ENCODE measurements at regions not wholly inside any gene's neighbourhood (a gene's known extent, or its start where the extent isn't known, plus 50 kb on each side); places are given as distances from the start of the nearest gene placed in this dataset.

GRCh38 chr2:217645896-217646295 is 356.9 kb downstream of the TNS1 start:
- no peaks in the 10 kb centered on the region for H3K27me3 ChIP-seq
- TF ChIP-seq CTCF (IDR thresholded peaks at IDR 0.05; ENCODE audit: low read depth, low read length): no peak
- no peaks in the 10 kb centered on the region for H3K36me3 ChIP-seq
- no peak overlapping the region for H3K27ac ChIP-seq
- no peak overlapping the region for H3K4me3 ChIP-seq
- peaks cover 25% of the 10 kb centered on the region for H3K4me1 ChIP-seq (ENCODE audit: low read depth)
- H3K9me3 ChIP-seq (ENCODE audit: low read depth): no peaks in the 10 kb centered on the region
- DNase-seq (ENCODE audit: low read depth in 1 of 2, low spot score in 1 of 2): peak in 1 of 2 donors; percentile 33

- H3K4me1 ChIP-seq (ENCODE audit: low read depth): peaks cover 25% of the 10 kb centered on the region
- H3K9me3 ChIP-seq (ENCODE audit: low read depth): no peaks in the 10 kb centered on the region
- H3K27me3 ChIP-seq: no peaks in the 10 kb centered on the region
- H3K4me3 ChIP-seq: no peak overlapping the region
- TF ChIP-seq CTCF (IDR thresholded peaks at IDR 0.05; ENCODE audit: low read depth, low read length): no peak
- peak overlapping the region; percentile 88 for H3K27ac ChIP-seq
- DNase-seq (ENCODE audit: low read depth in 1 of 2, low spot score in 1 of 2): peak in 1 of 2 donors; percentile 87
- H3K36me3 ChIP-seq: no peaks in the 10 kb centered on the region
Measured at GRCh38 chr2:217643789-217644301, 358.9 kb downstream of the TNS1 start.

- Histone ChIP-seq H3K36me3 (no peaks in the 10 kb centered on the region), H3K4me1 (ENCODE audit: low read depth) (peaks cover 34% of the 10 kb centered on the region), H3K4me3 (no peak overlapping the region), H3K9me3 (ENCODE audit: low read depth) (no peaks in the 10 kb centered on the region), H3K27ac (peak overlapping the region; percentile 88), H3K27me3 (no peaks in the 10 kb centered on the region)
- no peak for TF ChIP-seq CTCF (IDR thresholded peaks at IDR 0.05; ENCODE audit: low read depth, low read length)
- DNase-seq (ENCODE audit: low read depth in 1 of 2, low spot score in 1 of 2): no peak
Measured at GRCh38 chr2:217642944-217643343, 359.9 kb downstream of the TNS1 start.

- Histone ChIP-seq H3K4me3 (no peak overlapping the region), H3K4me1 (ENCODE audit: low read depth) (peaks cover 44% of the 10 kb centered on the region), H3K9me3 (ENCODE audit: low read depth) (no peaks in the 10 kb centered on the region), H3K27me3 (no peaks in the 10 kb centered on the region), H3K36me3 (no peaks in the 10 kb centered on the region), H3K27ac (no peak overlapping the region)
- DNase-seq (ENCODE audit: low read depth in 1 of 2, low spot score in 1 of 2): no peak
- no peak for TF ChIP-seq CTCF (IDR thresholded peaks at IDR 0.05; ENCODE audit: low read depth, low read length)
Measured at GRCh38 chr2:217641960-217642359, 360.8 kb downstream of the TNS1 start.

DNA sequence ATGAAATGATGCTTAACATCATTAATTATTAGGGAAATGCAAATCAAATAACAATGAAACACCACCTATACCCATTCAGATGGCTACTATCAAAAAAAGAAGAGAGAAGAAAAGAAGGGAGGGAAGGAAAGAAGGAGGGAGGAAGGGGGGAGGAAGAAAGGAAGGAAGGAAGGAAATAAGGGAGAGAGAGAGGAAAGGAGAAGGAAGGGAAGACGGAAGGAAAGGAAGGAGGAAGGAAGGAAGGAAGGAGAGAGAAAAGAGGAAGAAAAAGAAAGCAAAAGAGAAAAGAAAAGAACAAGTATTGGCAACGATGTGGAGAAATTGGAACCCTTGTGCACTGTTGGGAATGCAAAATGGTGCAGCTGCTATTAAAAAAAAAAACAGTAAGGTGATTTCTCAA is 363.3 kb downstream of the TNS1 start:
- H3K27me3 ChIP-seq: no peaks in the 10 kb centered on the region
- no peak overlapping the region for H3K4me3 ChIP-seq
- DNase-seq (ENCODE audit: low read depth in 1 of 2, low spot score in 1 of 2): no peak
- no peaks in the 10 kb centered on the region for H3K9me3 ChIP-seq (ENCODE audit: low read depth)
- no peak overlapping the region for H3K27ac ChIP-seq
- TF ChIP-seq CTCF (IDR thresholded peaks at IDR 0.05; ENCODE audit: low read depth, low read length): no peak
- no peaks in the 10 kb centered on the region for H3K36me3 ChIP-seq
- peaks cover 46% of the 10 kb centered on the region for H3K4me1 ChIP-seq (ENCODE audit: low read depth)

DNA sequence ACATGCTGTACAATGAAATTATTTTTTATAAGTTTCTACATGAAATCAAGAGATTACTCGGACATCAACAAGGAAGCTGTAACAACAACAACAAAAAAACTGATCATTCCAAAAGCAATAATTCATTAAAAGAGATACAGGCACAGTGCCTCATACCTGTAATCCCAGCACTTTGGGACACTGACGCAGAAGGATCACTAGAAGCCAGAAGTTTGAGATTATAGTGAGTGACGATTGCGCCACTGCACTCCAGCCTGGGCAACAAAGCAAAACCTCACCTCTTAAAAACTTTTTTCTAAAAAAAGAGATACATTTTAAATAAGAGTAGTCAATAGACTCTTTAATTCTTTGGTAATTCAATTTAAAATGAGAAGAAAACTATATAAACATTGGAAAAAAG is 364.3 kb downstream of the TNS1 start:
- Histone ChIP-seq H3K9me3 (ENCODE audit: low read depth) (no peaks in the 10 kb centered on the region), H3K4me3 (no peak overlapping the region), H3K36me3 (no peaks in the 10 kb centered on the region), H3K4me1 (ENCODE audit: low read depth) (peaks cover 38% of the 10 kb centered on the region), H3K27me3 (no peaks in the 10 kb centered on the region), H3K27ac (no peak overlapping the region)
- TF ChIP-seq CTCF (IDR thresholded peaks at IDR 0.05; ENCODE audit: low read depth, low read length): no peak
- DNase-seq (ENCODE audit: low read depth in 1 of 2, low spot score in 1 of 2): no peak
